PC-9 (cell line): ENCODE measurements at regions not wholly inside any gene's neighbourhood (a gene's known extent, or its start where the extent isn't known, plus 50 kb on each side); places are given as distances from the start of the nearest gene placed in this dataset.

ENCODE experiments used
- BruUV-seq: library from RNA; stranded (reverse); fragments of 400-500 nt; replicated peaks from 2 replicates; lab custom pipeline; 2021; lab: Mats Ljungman, UMichigan
- CTCF ChIA-PET: fragments of 300-600 bp; sonication (Branson Sonifier 250); formaldehyde crosslinking; loops from one replicate; lab custom pipeline; 2022; ENCODE audit warnings: antibody characterized with exemption; lab: Charles Lee
- POLR2A ChIA-PET: fragments of 300-600 bp; sonication (Branson Sonifier 250); formaldehyde crosslinking; loops from one replicate; lab custom pipeline; 2022; ENCODE audit warnings: antibody characterized with exemption; ENCODE audit not compliant: unreplicated experiment; lab: Charles Lee
- DNase-seq, 2 experiments: peaks; one replicate each; pipeline versions ENCODE4 v3.0.0 to v3.0.0-alpha.2; 2015 to 2022; ENCODE audit warnings: mixed read lengths in 1 of 2
- H2AFZ ChIP-seq: fragments of 200-600 bp; sonication (generic); 2 replicates; pipeline ENCODE4 v1.8.1; 2017; ENCODE audit warnings: antibody characterized with exemption
- H3F3A ChIP-seq: fragments of 200-600 bp; sonication (generic); 2 replicates; pipeline ENCODE4 v1.8.1; 2017; ENCODE audit warnings: antibody characterized with exemption, mild to moderate bottlenecking, low read depth; ENCODE audit not compliant: insufficient read depth
- H3K27ac ChIP-seq: fragments of 200-600 bp; sonication (generic); 2 replicates; pipeline ENCODE4 v1.6.1; 2016; ENCODE audit warnings: mixed run types
- H3K27me3 ChIP-seq: fragments of 200-600 bp; sonication (generic); 2 replicates; pipeline ENCODE4 v1.6.1; 2016; ENCODE audit warnings: low read depth, mixed run types; ENCODE audit not compliant: insufficient read depth
- H3K36me3 ChIP-seq: fragments of 200-600 bp; sonication (generic); 2 replicates; pipeline ENCODE4 v1.6.1; 2016; ENCODE audit warnings: low read depth, mixed run types
- H3K4me1 ChIP-seq: fragments of 200-600 bp; sonication (generic); replicated peaks from 2 replicates; pipeline ENCODE4 v1.6.1; 2016; ENCODE audit warnings: mixed run types; ENCODE audit not compliant: insufficient read depth
- H3K4me2 ChIP-seq: fragments of 200-600 bp; sonication (generic); 2 replicates; pipeline ENCODE4 v1.6.1; 2017; ENCODE audit warnings: mixed run types
- H3K4me3 ChIP-seq: fragments of 200-600 bp; sonication (generic); 2 replicates; pipeline ENCODE4 v1.6.1; 2016; ENCODE audit warnings: mixed run types
- H3K79me2 ChIP-seq: fragments of 200-600 bp; sonication (generic); 2 replicates; pipeline ENCODE4 v1.6.1; 2017; ENCODE audit warnings: low read depth, mixed run types
- H3K9me2 ChIP-seq: fragments of 200-600 bp; sonication (generic); 2 replicates; pipeline ENCODE4 v1.8.1; 2017; ENCODE audit warnings: mild to moderate bottlenecking; ENCODE audit not compliant: insufficient read depth
- H3K9me3 ChIP-seq: fragments of 200-600 bp; sonication (generic); 2 replicates; pipeline ENCODE4 v1.8.1; 2016; ENCODE audit warnings: low read depth; ENCODE audit not compliant: insufficient read depth
- H4K20me1 ChIP-seq: fragments of 200-600 bp; sonication (generic); 2 replicates; pipeline ENCODE4 v1.8.1; 2017; ENCODE audit not compliant: insufficient read depth
- EZH2 ChIP-seq: fragments of 200-600 bp; sonication (generic); IDR thresholded peaks from 2 replicates; pipeline ENCODE4 v1.8.0; 2017; ENCODE audit warnings: antibody characterized with exemption, low read depth
- intact Hi-C: fragments of 100-400 bp; cut with micrococcal nuclease; formaldehyde crosslinking; loops from one replicate; pipeline ENCODE4 v1.10.0; 2022; ENCODE audit not compliant: unreplicated experiment
- TF ChIP-seq, protein P1 (sequence below): fragments of 200-600 bp; sonication (generic); conservative IDR thresholded peaks from 2 replicates; pipeline ENCODE4 v1.6.1; 2017; ENCODE audit warnings: mixed run types, antibody characterized with exemption, mild to moderate bottlenecking, moderate library complexity

GRCh38 chr6:119908157-119908556 is 558.6 kb upstream of the MAN1A1 start:
- Histone ChIP-seq H3F3A (no peaks in the 10 kb centered on the region), H3K27me3 (no peaks in the 10 kb centered on the region), H3K9me2 (peaks cover 3% of the 10 kb centered on the region; the same call in 1 of the 2 replicates), H3K9me3 (no peaks in the 10 kb centered on the region; the same call in 1 of the 2 replicates), H3K4me2 (no peak overlapping the region), H3K4me1 (no peaks in the 10 kb centered on the region), H3K4me3 (no peak overlapping the region), H3K27ac (no peak overlapping the region), H3K79me2 (no peaks in the 10 kb centered on the region), H2AFZ (no peak overlapping the region), H3K36me3 (no peaks in the 10 kb centered on the region), H4K20me1 (no peaks in the 10 kb centered on the region)
- intact Hi-C loops = no loop called here
- TF ChIP-seq, protein P1, sequence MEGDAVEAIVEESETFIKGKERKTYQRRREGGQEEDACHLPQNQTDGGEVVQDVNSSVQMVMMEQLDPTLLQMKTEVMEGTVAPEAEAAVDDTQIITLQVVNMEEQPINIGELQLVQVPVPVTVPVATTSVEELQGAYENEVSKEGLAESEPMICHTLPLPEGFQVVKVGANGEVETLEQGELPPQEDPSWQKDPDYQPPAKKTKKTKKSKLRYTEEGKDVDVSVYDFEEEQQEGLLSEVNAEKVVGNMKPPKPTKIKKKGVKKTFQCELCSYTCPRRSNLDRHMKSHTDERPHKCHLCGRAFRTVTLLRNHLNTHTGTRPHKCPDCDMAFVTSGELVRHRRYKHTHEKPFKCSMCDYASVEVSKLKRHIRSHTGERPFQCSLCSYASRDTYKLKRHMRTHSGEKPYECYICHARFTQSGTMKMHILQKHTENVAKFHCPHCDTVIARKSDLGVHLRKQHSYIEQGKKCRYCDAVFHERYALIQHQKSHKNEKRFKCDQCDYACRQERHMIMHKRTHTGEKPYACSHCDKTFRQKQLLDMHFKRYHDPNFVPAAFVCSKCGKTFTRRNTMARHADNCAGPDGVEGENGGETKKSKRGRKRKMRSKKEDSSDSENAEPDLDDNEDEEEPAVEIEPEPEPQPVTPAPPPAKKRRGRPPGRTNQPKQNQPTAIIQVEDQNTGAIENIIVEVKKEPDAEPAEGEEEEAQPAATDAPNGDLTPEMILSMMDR = no peak
- TF ChIP-seq EZH2 = no peak
- POLR2A ChIA-PET = no interaction called here
- DNase-seq = no peak
- CTCF ChIA-PET = no interaction called here
- BruUV-seq = no TSS peak

GRCh38 chr6:119902681-119903080 is 553.1 kb upstream of the MAN1A1 start:
- POLR2A ChIA-PET = no interaction called here
- no peak for DNase-seq

DNA sequence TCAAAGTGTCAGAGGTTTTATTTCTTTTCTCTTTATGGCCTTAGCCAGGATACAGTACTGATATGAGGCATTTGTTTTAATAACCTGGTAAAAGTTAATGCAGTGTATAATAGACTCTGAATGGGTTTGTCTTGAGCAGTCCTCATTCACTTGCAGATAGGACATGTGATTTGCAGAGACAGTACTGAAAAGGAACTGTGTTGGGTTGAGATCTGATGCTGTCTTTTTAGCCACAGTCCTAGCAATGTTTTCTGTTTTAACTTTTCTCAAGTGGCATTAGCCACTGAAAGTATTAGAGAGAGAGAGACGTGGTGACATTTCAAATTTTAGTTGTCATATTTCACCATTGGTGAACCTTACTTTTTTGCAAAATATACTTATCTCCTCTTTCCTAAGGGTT is 547.2 kb upstream of the MAN1A1 start:
- CTCF ChIA-PET = no interaction called here
- H3K9me3 ChIP-seq = no peaks in the 10 kb centered on the region
- peaks cover 9% of the 10 kb centered on the region; the same call in 1 of the 2 replicates for H3K4me1 ChIP-seq
- H3K9me2 ChIP-seq = no peaks in the 10 kb centered on the region
- no peak overlapping the region for H3K4me2 ChIP-seq
- TF ChIP-seq, protein P1 = no peak
- no peak for TF ChIP-seq EZH2
- intact Hi-C loops = no loop called here
- DNase-seq = no peak
- H2AFZ ChIP-seq = no peak overlapping the region
- H3K79me2 ChIP-seq = no peaks in the 10 kb centered on the region
- H4K20me1 ChIP-seq = no peaks in the 10 kb centered on the region
- H3K36me3 ChIP-seq = no peaks in the 10 kb centered on the region
- no TSS peak for BruUV-seq
- H3K27me3 ChIP-seq = no peaks in the 10 kb centered on the region
- H3F3A ChIP-seq = no peaks in the 10 kb centered on the region
- H3K27ac ChIP-seq = no peak overlapping the region
- POLR2A ChIA-PET = no interaction called here
- no peak overlapping the region for H3K4me3 ChIP-seq

More at GRCh38 chr6:119902681-119903080, 553.1 kb upstream of the MAN1A1 start:
- Histone ChIP-seq H3K79me2 (no peaks in the 10 kb centered on the region), H3K27ac (no peak overlapping the region), H3K4me1 (peaks cover 9% of the 10 kb centered on the region; the same call in 1 of the 2 replicates), H3K27me3 (no peaks in the 10 kb centered on the region), H3F3A (no peaks in the 10 kb centered on the region), H2AFZ (no peak overlapping the region), H4K20me1 (no peaks in the 10 kb centered on the region), H3K4me2 (no peak overlapping the region), H3K36me3 (no peaks in the 10 kb centered on the region), H3K9me2 (0 out of 2 replicates have a peak, but pooled peaks cover 3% of the 10 kb centered on the region), H3K9me3 (no peaks in the 10 kb centered on the region), H3K4me3 (no peak overlapping the region)
- intact Hi-C loops = no loop called here
- no peak for TF ChIP-seq EZH2
- TF ChIP-seq, protein P1 = no peak
- CTCF ChIA-PET = no interaction called here
- no TSS peak for BruUV-seq
